ENCODE measurements at regions not wholly inside any gene's neighbourhood (a gene's known extent, or its start where the extent isn't known, plus 50 kb on each side); places are given as distances from the start of the nearest gene placed in this dataset.

- TF ChIP-seq CTCF (IDR thresholded peaks at IDR 0.05; ENCODE audit: insufficient read depth, low read depth, low read length): no peak
- TF ChIP-seq EZH2 (IDR thresholded peaks at IDR 0.05; ENCODE audit: insufficient read depth, low read length): no peak
Measured at GRCh38 chr3:71900057-71900456, 115.1 kb upstream of the PROK2 start.

Measured in astrocyte (in vitro differentiated cells and primary cell).